ENCODE measurements at regions not wholly inside any gene's neighbourhood (a gene's known extent, or its start where the extent isn't known, plus 50 kb on each side); places are given as distances from the start of the nearest gene placed in this dataset.

DNA sequence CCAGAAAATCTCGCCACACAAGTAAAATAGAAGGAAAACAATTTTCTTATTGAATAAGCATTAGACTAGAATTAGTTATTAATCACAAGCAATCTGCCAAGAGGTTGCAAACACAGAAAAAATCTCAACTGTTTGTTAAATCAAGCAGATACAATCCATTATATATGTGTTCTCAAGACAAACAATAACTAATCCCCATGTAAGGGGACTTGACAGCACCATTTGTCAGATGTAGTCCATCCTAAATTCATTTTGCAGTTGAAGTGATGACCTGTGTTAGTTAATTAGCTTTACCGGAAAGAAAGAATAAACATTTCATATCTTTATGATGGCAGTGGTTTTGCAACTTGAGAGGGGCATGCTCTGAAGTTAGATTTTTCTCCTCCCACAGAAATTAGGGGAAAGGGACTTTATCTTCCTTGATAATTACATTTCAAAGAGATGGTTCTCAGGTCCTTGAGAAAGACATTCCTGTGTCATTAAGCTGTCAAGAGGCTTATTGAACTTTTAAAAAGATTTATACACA is 1588.0 kb downstream of the GRIK2 start (continued):
- TF ChIP-seq SP4 (IDR thresholded peaks at IDR 0.05; ENCODE audit: low read length) (no peak), HDAC2 (IDR thresholded peaks at IDR 0.05; ENCODE audit: borderline replicate concordance in 1 of 2, low read depth in 2 of 2, low read length in 2 of 2) (no peak)

Measured in H1 (cell line).